ENCODE measurements at regions not wholly inside any gene's neighbourhood (a gene's known extent, or its start where the extent isn't known, plus 50 kb on each side); places are given as distances from the start of the nearest gene placed in this dataset.

- ChIA-PET CTCF (ENCODE audit: low intra/inter-chr PET ratio, low total read pairs) (no interaction called here), POLR2A (no interaction called here)
- TF ChIP-seq TFDP1 (CRISPR knock-in tag; IDR thresholded peaks at IDR 0.05; ENCODE audit: borderline replicate concordance) (no peak), DZIP1 (CRISPR knock-in tag; IDR thresholded peaks at IDR 0.05) (no peak), ZNF274 (CRISPR knock-in tag; IDR thresholded peaks at IDR 0.05) (no peak)
- Histone ChIP-seq H3K36me3 (replicated peaks in 1 of 2; ENCODE audit: control insufficient read depth in 1 of 2, insufficient read depth in 2 of 2, low read length in 2 of 2) (no peaks in the 10 kb centered on the region), H3K27ac (ENCODE audit: extremely low read length, insufficient read depth, low read length) (no peak overlapping the region), H3K4me1 (ENCODE audit: insufficient read depth, low read length) (no peaks in the 10 kb centered on the region), H3K27me3 (ENCODE audit: control insufficient read depth in 1 of 2, insufficient read depth in 2 of 2, low read length in 2 of 2) (no peaks in the 10 kb centered on the region), H4K20me1 (ENCODE audit: insufficient read depth, low read length) (no peaks in the 10 kb centered on the region), H3K9ac (ENCODE audit: insufficient read depth, low read depth, low read length) (no peak overlapping the region), H3K4me3 (replicated peaks in 1 of 3; ENCODE audit: insufficient read depth in 1 of 3, low read depth in 2 of 3, low read length in 3 of 3) (no peak overlapping the region), H2AFZ (ENCODE audit: low read length) (no peak overlapping the region), H3K4me2 (ENCODE audit: low read depth, low read length) (no peak overlapping the region), H3K9me3 (ENCODE audit: low read length) (peaks cover 52% of the 10 kb centered on the region), H3K79me2 (ENCODE audit: insufficient read depth, low read length) (no peaks in the 10 kb centered on the region)
- FAIRE-seq: no peak
- no peak for DNase-seq (ENCODE audit: low spot score)
- ATAC-seq: no peak
- intact Hi-C loops (cut with micrococcal nuclease; ENCODE audit: unreplicated experiment): no loop called here
- BruUV-seq (replicated peaks): no TSS peak
- in situ Hi-C loops (cut with HindIII; ENCODE audit: extremely low pct_ligation_motif_present, low pct_unique_long_range_greater_than_20kb): no loop called here
- 23% methylated on average over 4 of the region's 4 CpGs for WGBS (ENCODE audit: low lambda C conversion rate)
Measured at GRCh38 chr1:79519084-79519760, 512.7 kb upstream of the ADGRL4 start.

All from HepG2 (cell line).